Loucy (cell line): ENCODE measurements at regions not wholly inside any gene's neighbourhood (a gene's known extent, or its start where the extent isn't known, plus 50 kb on each side); places are given as distances from the start of the nearest gene placed in this dataset.

Experiments
- EZH2phosphoT487 ChIP-seq: fragments of 200-600 bp; IDR thresholded peaks from 2 replicates; pipeline ENCODE4 v1.6.1; 2018; ENCODE audit warnings: antibody characterized with exemption, mild to moderate bottlenecking, moderate library complexity, borderline replicate concordance
- TF ChIP-seq, protein P1 (sequence below): fragments of 200-600 bp; sonication (generic); conservative IDR thresholded peaks from 2 replicates; pipeline ENCODE4 v1.5.1; 2014; ENCODE audit warnings: mild to moderate bottlenecking, antibody characterized with exemption, low read length

DNA sequence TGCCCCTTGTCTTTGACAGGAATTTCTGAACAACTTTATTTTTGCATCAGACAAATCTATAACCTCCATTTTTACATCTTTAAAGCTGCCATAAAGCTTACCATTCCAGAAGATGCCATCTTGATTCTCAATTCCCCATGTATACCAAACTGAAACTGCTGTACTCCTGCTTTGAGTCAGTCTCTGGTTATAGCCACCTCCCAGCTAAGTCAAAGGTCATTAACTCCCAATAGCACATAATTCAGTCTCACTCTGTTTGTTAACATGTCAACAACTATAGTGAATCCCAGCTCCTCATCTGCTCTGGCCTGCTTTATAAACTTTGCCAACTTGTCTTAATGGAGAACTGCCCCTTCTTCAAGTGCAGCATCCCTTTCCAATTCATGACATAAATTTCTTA is 343.6 kb downstream of the FRK start:
- TF ChIP-seq EZH2phosphoT487: no peak
- TF ChIP-seq, protein P1, sequence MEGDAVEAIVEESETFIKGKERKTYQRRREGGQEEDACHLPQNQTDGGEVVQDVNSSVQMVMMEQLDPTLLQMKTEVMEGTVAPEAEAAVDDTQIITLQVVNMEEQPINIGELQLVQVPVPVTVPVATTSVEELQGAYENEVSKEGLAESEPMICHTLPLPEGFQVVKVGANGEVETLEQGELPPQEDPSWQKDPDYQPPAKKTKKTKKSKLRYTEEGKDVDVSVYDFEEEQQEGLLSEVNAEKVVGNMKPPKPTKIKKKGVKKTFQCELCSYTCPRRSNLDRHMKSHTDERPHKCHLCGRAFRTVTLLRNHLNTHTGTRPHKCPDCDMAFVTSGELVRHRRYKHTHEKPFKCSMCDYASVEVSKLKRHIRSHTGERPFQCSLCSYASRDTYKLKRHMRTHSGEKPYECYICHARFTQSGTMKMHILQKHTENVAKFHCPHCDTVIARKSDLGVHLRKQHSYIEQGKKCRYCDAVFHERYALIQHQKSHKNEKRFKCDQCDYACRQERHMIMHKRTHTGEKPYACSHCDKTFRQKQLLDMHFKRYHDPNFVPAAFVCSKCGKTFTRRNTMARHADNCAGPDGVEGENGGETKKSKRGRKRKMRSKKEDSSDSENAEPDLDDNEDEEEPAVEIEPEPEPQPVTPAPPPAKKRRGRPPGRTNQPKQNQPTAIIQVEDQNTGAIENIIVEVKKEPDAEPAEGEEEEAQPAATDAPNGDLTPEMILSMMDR: no peak
